ENCODE measurements at regions not wholly inside any gene's neighbourhood (a gene's known extent, or its start where the extent isn't known, plus 50 kb on each side); places are given as distances from the start of the nearest gene placed in this dataset.

DNA sequence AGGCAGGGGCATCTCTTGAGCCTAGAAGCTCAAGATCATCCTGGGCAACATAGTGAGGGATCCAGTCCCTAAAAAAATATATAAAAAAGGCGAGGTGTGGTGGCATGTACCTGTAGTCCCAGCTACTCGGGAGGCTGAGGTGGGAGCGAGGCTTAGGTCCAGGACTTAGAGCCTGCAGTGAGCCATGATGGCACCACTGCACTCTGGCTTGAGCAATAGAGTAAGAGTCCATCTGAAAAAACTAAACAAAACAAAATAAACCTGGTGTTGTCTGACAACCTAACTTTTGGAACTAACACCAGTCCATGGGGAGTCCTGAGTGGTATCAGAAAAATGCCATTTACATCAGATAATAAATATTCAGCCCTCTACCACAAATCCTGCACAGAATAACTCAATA, 110.1 kb upstream of the NRIP1 start:
- Histone ChIP-seq H3K36me3 (ENCODE audit: control insufficient read depth in 2 of 2, insufficient read depth in 1 of 2, low read length in 2 of 2) (no peaks in the 10 kb centered on the region), H3K27ac (ENCODE audit: extremely low read depth, low read depth, low read length) (no peak overlapping the region), H3K4me3 (ENCODE audit: low read depth, low read length) (no peak overlapping the region), H3K4me1 (ENCODE audit: control insufficient read depth, insufficient read depth, low read length) (no peaks in the 10 kb centered on the region), H3K9me3 (ENCODE audit: control insufficient read depth, insufficient read depth, low read depth, low read length) (no peaks in the 10 kb centered on the region)
- ChIA-PET CTCF (interaction anchor here (0.7 kb wide), 1 partner anchor 11 kb away, joined by 4 read pairs; no protein-coding TSS in a partner anchor), POLR2A (no interaction called here)
- TF ChIP-seq ZNF501 (tag by site-specific recombination; IDR thresholded peaks at IDR 0.05) (no peak), ZNF391 (tag by site-specific recombination; IDR thresholded peaks at IDR 0.05; ENCODE audit: borderline replicate concordance, low read depth) (no peak), ZNF843 (tag by site-specific recombination; IDR thresholded peaks at IDR 0.05) (no peak), ZNF350 (tag by site-specific recombination; IDR thresholded peaks at IDR 0.05) (no peak), ZBTB11 (tag by site-specific recombination; conservative IDR thresholded peaks at IDR 0.05; ENCODE audit: low read depth) (no peak), ZNF146 (tag by site-specific recombination; IDR thresholded peaks at IDR 0.05) (no peak), ZNF792 (tag by site-specific recombination; IDR thresholded peaks at IDR 0.05) (no peak), ZNF664 (tag by site-specific recombination; IDR thresholded peaks at IDR 0.05) (no peak), ZNF274 (IDR thresholded peaks at IDR 0.05; ENCODE audit: low read length) (no peak), ZNF274 (tag by site-specific recombination; IDR thresholded peaks at IDR 0.05; ENCODE audit: borderline replicate concordance) (no peak), ZNF366 (tag by site-specific recombination; conservative IDR thresholded peaks at IDR 0.05) (no peak), KLF16 (tag by site-specific recombination; IDR thresholded peaks at IDR 0.05) (no peak), ZNF777 (tag by site-specific recombination; IDR thresholded peaks at IDR 0.05; ENCODE audit: borderline replicate concordance) (no peak), MZF1 (tag by site-specific recombination; IDR thresholded peaks at IDR 0.05; ENCODE audit: borderline replicate concordance) (no peak), ZNF112 (tag by site-specific recombination; IDR thresholded peaks at IDR 0.05) (no peak), ZNF394 (tag by site-specific recombination; IDR thresholded peaks at IDR 0.05; ENCODE audit: borderline replicate concordance) (no peak), ZNF555 (tag by site-specific recombination; conservative IDR thresholded peaks at IDR 0.05) (no peak), ZNF768 (tag by site-specific recombination; IDR thresholded peaks at IDR 0.05) (no peak), FEZF1 (tag by site-specific recombination; IDR thresholded peaks at IDR 0.05) (no peak)
- TF ChIP-seq, protein P1, sequence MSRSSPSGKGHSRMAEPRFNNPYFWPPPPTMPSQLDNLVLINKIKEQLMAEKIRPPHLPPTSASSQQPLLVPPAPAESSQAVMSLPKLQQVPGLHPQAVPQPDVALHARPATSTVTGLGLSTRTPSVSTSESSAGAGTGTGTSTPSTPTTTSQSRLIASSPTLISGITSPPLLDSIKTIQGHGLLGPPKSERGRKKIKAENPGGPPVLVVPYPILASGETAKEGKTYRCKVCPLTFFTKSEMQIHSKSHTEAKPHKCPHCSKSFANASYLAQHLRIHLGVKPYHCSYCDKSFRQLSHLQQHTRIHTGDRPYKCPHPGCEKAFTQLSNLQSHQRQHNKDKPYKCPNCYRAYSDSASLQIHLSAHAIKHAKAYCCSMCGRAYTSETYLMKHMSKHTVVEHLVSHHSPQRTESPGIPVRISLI (tag by site-specific recombination; IDR thresholded peaks at IDR 0.05): no peak

DNA sequence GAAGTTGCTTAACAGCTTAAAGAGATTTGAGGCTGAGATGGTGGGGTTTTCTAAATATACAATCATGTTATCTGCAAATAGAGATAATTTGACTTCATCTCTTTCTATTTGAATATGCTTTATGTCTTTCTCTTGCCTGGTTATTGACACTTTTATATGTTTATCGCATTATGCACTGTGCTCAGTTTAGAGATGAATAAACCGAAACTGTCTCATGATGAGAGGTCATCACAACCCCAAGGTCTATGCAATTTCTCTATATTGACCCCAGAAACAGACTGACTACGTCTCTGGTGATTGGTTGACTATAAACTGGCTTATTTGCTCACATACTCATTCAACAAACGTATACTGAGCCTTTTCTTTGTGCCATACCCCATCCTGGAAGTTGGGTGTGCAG, 117.9 kb upstream of the NRIP1 start:
- H3K4me3 ChIP-seq (ENCODE audit: low read depth, low read length): no peak overlapping the region
- H3K27ac ChIP-seq (ENCODE audit: extremely low read depth, low read depth, low read length): no peak overlapping the region
- CTCF ChIA-PET: no interaction called here
- no peaks in the 10 kb centered on the region for H3K4me1 ChIP-seq (ENCODE audit: control insufficient read depth, insufficient read depth, low read length)
- H3K9me3 ChIP-seq (ENCODE audit: control insufficient read depth, insufficient read depth, low read depth, low read length): no peaks in the 10 kb centered on the region
- POLR2A ChIA-PET: no interaction called here
- no peaks in the 10 kb centered on the region for H3K36me3 ChIP-seq (ENCODE audit: control insufficient read depth in 2 of 2, insufficient read depth in 1 of 2, low read length in 2 of 2)
- TF ChIP-seq ZNF48 (tag by site-specific recombination; IDR thresholded peaks at IDR 0.05): no peak
- TF ChIP-seq KLF17 (tag by site-specific recombination; IDR thresholded peaks at IDR 0.05): no peak
- TF ChIP-seq ZNF747 (tag by site-specific recombination; IDR thresholded peaks at IDR 0.05): no peak
- no peak for TF ChIP-seq ZNF169 (tag by site-specific recombination; IDR thresholded peaks at IDR 0.05)
- no peak for TF ChIP-seq ZNF701 (tag by site-specific recombination; IDR thresholded peaks at IDR 0.05)
- TF ChIP-seq OVOL3 (tag by site-specific recombination; IDR thresholded peaks at IDR 0.05): no peak
- no peak for TF ChIP-seq ZNF24 (tag by site-specific recombination; IDR thresholded peaks at IDR 0.05)
- TF ChIP-seq, protein P2, sequence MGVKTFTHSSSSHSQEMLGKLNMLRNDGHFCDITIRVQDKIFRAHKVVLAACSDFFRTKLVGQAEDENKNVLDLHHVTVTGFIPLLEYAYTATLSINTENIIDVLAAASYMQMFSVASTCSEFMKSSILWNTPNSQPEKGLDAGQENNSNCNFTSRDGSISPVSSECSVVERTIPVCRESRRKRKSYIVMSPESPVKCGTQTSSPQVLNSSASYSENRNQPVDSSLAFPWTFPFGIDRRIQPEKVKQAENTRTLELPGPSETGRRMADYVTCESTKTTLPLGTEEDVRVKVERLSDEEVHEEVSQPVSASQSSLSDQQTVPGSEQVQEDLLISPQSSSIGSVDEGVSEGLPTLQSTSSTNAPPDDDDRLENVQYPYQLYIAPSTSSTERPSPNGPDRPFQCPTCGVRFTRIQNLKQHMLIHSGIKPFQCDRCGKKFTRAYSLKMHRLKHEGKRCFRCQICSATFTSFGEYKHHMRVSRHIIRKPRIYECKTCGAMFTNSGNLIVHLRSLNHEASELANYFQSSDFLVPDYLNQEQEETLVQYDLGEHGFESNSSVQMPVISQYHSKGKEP (tag by site-specific recombination; IDR thresholded peaks at IDR 0.05): no peak
- no peak for TF ChIP-seq ZNF791 (tag by site-specific recombination; IDR thresholded peaks at IDR 0.05)
- TF ChIP-seq FEZF1 (tag by site-specific recombination; IDR thresholded peaks at IDR 0.05): no peak
- TF ChIP-seq ZNF157 (tag by site-specific recombination; IDR thresholded peaks at IDR 0.05): no peak
- TF ChIP-seq ZNF624 (tag by site-specific recombination; IDR thresholded peaks at IDR 0.05): no peak
- no peak for TF ChIP-seq ZSCAN30 (tag by site-specific recombination; IDR thresholded peaks at IDR 0.05)

Data from HEK293 (cell line).